K562 (cell line): ENCODE measurements at regions not wholly inside any gene's neighbourhood (a gene's known extent, or its start where the extent isn't known, plus 50 kb on each side); places are given as distances from the start of the nearest gene placed in this dataset.
A peak's percentile ranks its signal among the peaks of the same experiment; 100 is the strongest.

ENCODE experiments used
- HMG20A ChIP-seq: fragments of 450-650 bp; formaldehyde crosslinking; conservative IDR thresholded peaks from 2 replicates; pipeline ENCODE4 v1.4.0; 2020; ENCODE audit warnings: mild to moderate bottlenecking, mixed read lengths
- NCOA2 ChIP-seq, 2 experiments: fragments of 450-650 bp; IDR thresholded peaks; 2 replicates each; pipeline ENCODE4 v1.6.1; 2018; ENCODE audit warnings: mild to moderate bottlenecking in 2 of 2, moderate library complexity in 1 of 2; ENCODE audit not compliant: partially characterized antibody in 2 of 2
- NEUROD1 ChIP-seq: fragments of 150-350 bp; IDR thresholded peaks from 2 replicates; pipeline ENCODE4 v1.6.1; 2014; ENCODE audit warnings: borderline replicate concordance, low read length, low read depth; ENCODE audit not compliant: partially characterized antibody
- POLR2B ChIP-seq: fragments of 450-650 bp; IDR thresholded peaks from 2 replicates; pipeline ENCODE4 v1.6.1; 2018; ENCODE audit warnings: low read depth; ENCODE audit not compliant: partially characterized antibody
- WHSC1 ChIP-seq: IDR thresholded peaks from one replicate; pipeline ENCODE4 v1.6.1; 2012; ENCODE audit warnings: low read length, control low read depth, inconsistent platforms
- ZNF232 ChIP-seq: sonication (generic); formaldehyde crosslinking; IDR thresholded peaks from 2 replicates; pipeline ENCODE4 v1.8.0; 2022; ENCODE audit warnings: mild to moderate bottlenecking, missing genetic modification reagents
- TF ChIP-seq, protein P1 (sequence below), 3 experiments: IDR thresholded peaks in 2 of 3; conservative IDR thresholded peaks in 1 of 3; 2 replicates each; pipeline ENCODE4 v1.5.1; 2011 to 2012; ENCODE audit warnings: low read length in 3 of 3, mild to moderate bottlenecking in 3 of 3, control low read depth in 2 of 3, improper control_type of control experiment in 1 of 3, inconsistent platforms in 1 of 3, low read depth in 1 of 3, mixed read lengths in 1 of 3, moderate library complexity in 1 of 3; ENCODE audit not compliant: insufficient read depth in 2 of 3
- TF ChIP-seq, protein P2 (sequence below): IDR thresholded peaks from 2 replicates; pipeline ENCODE4 v1.6.1; 2016; ENCODE audit warnings: missing genetic modification characterization, missing compliant biosample characterization
- TF ChIP-seq, protein P3 (sequence below): fragments of 250-450 bp; sonication (Bioruptor Pico); IDR thresholded peaks from 2 replicates; pipeline ENCODE4 v1.8.0; 2021; ENCODE audit warnings: borderline replicate concordance, mild to moderate bottlenecking, moderate library complexity; ENCODE audit not compliant: poor library complexity, severe bottlenecking
- TF ChIP-seq, protein P4 (sequence below), 2 experiments: fragments of 450-650 bp; IDR thresholded peaks; 2 replicates each; pipeline ENCODE4 v1.6.1; 2016
- TF ChIP-seq, protein P5 (sequence below), 2 experiments: fragments of 450-650 bp in 1 of 2; sonication (generic) in 1 of 2; formaldehyde crosslinking in 1 of 2; IDR thresholded peaks; 2 replicates each; pipeline versions ENCODE4 v1.7.1 to v1.9.0; 2016 to 2022; ENCODE audit warnings: inconsistent platforms in 1 of 2, mild to moderate bottlenecking in 1 of 2, missing genetic modification reagents in 1 of 2

DNA sequence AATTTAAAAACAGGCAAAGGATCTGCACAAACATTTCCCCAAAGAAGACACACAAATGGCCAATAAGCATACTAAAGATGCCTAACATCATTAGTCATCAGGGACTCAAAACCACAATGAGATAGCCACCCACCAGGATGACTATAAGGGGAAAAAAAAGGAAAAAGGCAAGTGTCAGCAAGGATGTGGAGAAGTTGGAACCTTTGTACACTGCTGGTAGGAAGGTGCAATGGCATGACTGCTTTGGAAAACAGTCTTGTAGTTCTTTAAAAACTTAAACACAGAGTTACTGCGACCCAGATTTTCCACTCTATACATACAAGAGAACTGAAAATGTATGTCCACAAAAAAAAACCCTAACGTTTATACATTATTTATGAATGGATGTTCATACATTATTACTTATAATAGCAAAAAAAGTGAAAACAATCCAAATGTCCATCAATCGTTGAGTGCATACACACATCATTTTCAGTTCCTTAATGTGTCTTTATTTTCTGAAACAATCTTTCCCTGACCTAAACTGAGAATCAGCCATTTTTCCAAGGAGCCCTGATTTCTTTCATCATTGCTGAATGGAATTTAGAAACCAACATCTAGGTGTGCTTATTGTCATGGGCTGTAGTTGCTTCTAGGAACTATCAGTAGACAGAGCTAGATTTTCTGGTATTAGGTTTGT lies 64.7 kb upstream of the TLK1 start (continued):
- TF ChIP-seq, protein P1, sequence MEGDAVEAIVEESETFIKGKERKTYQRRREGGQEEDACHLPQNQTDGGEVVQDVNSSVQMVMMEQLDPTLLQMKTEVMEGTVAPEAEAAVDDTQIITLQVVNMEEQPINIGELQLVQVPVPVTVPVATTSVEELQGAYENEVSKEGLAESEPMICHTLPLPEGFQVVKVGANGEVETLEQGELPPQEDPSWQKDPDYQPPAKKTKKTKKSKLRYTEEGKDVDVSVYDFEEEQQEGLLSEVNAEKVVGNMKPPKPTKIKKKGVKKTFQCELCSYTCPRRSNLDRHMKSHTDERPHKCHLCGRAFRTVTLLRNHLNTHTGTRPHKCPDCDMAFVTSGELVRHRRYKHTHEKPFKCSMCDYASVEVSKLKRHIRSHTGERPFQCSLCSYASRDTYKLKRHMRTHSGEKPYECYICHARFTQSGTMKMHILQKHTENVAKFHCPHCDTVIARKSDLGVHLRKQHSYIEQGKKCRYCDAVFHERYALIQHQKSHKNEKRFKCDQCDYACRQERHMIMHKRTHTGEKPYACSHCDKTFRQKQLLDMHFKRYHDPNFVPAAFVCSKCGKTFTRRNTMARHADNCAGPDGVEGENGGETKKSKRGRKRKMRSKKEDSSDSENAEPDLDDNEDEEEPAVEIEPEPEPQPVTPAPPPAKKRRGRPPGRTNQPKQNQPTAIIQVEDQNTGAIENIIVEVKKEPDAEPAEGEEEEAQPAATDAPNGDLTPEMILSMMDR (IDR thresholded peaks at IDR 0.05 in 2 of 3, conservative IDR thresholded peaks at IDR 0.05 in 1 of 3; ENCODE audit: insufficient read depth in 2 of 3, low read depth in 1 of 3, low read length in 3 of 3), result peak in 2 of 3 experiments; percentile 30 to 36; a peak in 2 of 6 replicates
- peak; percentile 67 for TF ChIP-seq NEUROD1
- TF ChIP-seq, protein P2, sequence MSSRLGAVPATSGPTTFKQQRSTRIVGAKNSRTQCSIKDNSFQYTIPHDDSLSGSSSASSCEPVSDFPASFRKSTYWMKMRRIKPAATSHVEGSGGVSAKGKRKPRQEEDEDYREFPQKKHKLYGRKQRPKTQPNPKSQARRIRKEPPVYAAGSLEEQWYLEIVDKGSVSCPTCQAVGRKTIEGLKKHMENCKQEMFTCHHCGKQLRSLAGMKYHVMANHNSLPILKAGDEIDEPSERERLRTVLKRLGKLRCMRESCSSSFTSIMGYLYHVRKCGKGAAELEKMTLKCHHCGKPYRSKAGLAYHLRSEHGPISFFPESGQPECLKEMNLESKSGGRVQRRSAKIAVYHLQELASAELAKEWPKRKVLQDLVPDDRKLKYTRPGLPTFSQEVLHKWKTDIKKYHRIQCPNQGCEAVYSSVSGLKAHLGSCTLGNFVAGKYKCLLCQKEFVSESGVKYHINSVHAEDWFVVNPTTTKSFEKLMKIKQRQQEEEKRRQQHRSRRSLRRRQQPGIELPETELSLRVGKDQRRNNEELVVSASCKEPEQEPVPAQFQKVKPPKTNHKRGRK (tag), result no peak
- TF ChIP-seq HMG20A (CRISPR knock-in tag), result no peak
- TF ChIP-seq, protein P3, sequence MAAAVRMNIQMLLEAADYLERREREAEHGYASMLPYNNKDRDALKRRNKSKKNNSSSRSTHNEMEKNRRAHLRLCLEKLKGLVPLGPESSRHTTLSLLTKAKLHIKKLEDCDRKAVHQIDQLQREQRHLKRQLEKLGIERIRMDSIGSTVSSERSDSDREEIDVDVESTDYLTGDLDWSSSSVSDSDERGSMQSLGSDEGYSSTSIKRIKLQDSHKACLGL, result no peak
- TF ChIP-seq NCOA2 (IDR thresholded peaks at IDR 0.05; ENCODE audit: partially characterized antibody in 2 of 2), result no peak
- TF ChIP-seq ZNF232 (CRISPR knock-in tag), result no peak
- TF ChIP-seq, protein P4, sequence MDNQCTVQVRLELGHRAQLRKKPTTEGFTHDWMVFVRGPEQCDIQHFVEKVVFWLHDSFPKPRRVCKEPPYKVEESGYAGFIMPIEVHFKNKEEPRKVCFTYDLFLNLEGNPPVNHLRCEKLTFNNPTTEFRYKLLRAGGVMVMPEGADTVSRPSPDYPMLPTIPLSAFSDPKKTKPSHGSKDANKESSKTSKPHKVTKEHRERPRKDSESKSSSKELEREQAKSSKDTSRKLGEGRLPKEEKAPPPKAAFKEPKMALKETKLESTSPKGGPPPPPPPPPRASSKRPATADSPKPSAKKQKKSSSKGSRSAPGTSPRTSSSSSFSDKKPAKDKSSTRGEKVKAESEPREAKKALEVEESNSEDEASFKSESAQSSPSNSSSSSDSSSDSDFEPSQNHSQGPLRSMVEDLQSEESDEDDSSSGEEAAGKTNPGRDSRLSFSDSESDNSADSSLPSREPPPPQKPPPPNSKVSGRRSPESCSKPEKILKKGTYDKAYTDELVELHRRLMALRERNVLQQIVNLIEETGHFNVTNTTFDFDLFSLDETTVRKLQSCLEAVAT (IDR thresholded peaks at IDR 0.05), result peak in 1 of 2 experiments; percentile 98; a peak in 2 of 4 replicates
- TF ChIP-seq, protein P5, sequence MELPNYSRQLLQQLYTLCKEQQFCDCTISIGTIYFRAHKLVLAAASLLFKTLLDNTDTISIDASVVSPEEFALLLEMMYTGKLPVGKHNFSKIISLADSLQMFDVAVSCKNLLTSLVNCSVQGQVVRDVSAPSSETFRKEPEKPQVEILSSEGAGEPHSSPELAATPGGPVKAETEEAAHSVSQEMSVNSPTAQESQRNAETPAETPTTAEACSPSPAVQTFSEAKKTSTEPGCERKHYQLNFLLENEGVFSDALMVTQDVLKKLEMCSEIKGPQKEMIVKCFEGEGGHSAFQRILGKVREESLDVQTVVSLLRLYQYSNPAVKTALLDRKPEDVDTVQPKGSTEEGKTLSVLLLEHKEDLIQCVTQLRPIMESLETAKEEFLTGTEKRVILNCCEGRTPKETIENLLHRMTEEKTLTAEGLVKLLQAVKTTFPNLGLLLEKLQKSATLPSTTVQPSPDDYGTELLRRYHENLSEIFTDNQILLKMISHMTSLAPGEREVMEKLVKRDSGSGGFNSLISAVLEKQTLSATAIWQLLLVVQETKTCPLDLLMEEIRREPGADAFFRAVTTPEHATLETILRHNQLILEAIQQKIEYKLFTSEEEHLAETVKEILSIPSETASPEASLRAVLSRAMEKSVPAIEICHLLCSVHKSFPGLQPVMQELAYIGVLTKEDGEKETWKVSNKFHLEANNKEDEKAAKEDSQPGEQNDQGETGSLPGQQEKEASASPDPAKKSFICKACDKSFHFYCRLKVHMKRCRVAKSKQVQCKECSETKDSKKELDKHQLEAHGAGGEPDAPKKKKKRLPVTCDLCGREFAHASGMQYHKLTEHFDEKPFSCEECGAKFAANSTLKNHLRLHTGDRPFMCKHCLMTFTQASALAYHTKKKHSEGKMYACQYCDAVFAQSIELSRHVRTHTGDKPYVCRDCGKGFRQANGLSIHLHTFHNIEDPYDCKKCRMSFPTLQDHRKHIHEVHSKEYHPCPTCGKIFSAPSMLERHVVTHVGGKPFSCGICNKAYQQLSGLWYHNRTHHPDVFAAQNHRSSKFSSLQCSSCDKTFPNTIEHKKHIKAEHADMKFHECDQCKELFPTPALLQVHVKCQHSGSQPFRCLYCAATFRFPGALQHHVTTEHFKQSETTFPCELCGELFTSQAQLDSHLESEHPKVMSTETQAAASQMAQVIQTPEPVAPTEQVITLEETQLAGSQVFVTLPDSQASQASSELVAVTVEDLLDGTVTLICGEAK (IDR thresholded peaks at IDR 0.05), result no peak
- TF ChIP-seq, protein P5 (CRISPR knock-in tag; IDR thresholded peaks at IDR 0.05), result no peak
- TF ChIP-seq WHSC1, result no peak
- no peak for TF ChIP-seq POLR2B
